ENCODE measurements at regions not wholly inside any gene's neighbourhood (a gene's known extent, or its start where the extent isn't known, plus 50 kb on each side); places are given as distances from the start of the nearest gene placed in this dataset.
"Not testable (repeated sequence)": the region's sequence is repeated elsewhere in the genome, so short reads cannot be mapped to it uniquely, and the experiment has no call there.

GRCh38 chr6:51202653-51203052 is 384.0 kb downstream of the TFAP2B start:
- TF ChIP-seq, protein P1, sequence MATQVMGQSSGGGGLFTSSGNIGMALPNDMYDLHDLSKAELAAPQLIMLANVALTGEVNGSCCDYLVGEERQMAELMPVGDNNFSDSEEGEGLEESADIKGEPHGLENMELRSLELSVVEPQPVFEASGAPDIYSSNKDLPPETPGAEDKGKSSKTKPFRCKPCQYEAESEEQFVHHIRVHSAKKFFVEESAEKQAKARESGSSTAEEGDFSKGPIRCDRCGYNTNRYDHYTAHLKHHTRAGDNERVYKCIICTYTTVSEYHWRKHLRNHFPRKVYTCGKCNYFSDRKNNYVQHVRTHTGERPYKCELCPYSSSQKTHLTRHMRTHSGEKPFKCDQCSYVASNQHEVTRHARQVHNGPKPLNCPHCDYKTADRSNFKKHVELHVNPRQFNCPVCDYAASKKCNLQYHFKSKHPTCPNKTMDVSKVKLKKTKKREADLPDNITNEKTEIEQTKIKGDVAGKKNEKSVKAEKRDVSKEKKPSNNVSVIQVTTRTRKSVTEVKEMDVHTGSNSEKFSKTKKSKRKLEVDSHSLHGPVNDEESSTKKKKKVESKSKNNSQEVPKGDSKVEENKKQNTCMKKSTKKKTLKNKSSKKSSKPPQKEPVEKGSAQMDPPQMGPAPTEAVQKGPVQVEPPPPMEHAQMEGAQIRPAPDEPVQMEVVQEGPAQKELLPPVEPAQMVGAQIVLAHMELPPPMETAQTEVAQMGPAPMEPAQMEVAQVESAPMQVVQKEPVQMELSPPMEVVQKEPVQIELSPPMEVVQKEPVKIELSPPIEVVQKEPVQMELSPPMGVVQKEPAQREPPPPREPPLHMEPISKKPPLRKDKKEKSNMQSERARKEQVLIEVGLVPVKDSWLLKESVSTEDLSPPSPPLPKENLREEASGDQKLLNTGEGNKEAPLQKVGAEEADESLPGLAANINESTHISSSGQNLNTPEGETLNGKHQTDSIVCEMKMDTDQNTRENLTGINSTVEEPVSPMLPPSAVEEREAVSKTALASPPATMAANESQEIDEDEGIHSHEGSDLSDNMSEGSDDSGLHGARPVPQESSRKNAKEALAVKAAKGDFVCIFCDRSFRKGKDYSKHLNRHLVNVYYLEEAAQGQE (IDR thresholded peaks at IDR 0.05; ENCODE audit: borderline replicate concordance): not testable (repeated sequence)
- TF ChIP-seq CTCF (IDR thresholded peaks at IDR 0.05; ENCODE audit: poor library complexity, severe bottlenecking); EZH2 (IDR thresholded peaks at IDR 0.05; ENCODE audit: borderline replicate concordance, insufficient read depth, low read length, poor library complexity, severe bottlenecking); TAF1 (IDR thresholded peaks at IDR 0.05; ENCODE audit: low read depth); SMC3 (conservative IDR thresholded peaks at IDR 0.05; ENCODE audit: poor library complexity): not testable (repeated sequence)

All from neural cell (in vitro differentiated cells).